HepG2 (cell line): ENCODE measurements at regions not wholly inside any gene's neighbourhood (a gene's known extent, or its start where the extent isn't known, plus 50 kb on each side); places are given as distances from the start of the nearest gene placed in this dataset.

ENCODE experiments used
- ATAC-seq: fragments of 200-7000 bp; cut with Tn5 transposase; 3 replicates; pipeline ENCODE4 v1.9.1; 2020; ENCODE audit warnings: mild to moderate bottlenecking, moderate library complexity
- BruUV-seq: library from RNA; stranded (reverse); fragments of 400-500 nt; replicated peaks from 2 replicates; lab custom pipeline; 2021; lab: Mats Ljungman, UMichigan
- CTCF ChIA-PET: fragments of 300-600 bp; formaldehyde crosslinking; extraction: SDS; loops from one replicate; lab custom pipeline; 2021; ENCODE audit warnings: low total read pairs, inconsistent platforms, low intra/inter-chr PET ratio; lab: Yijun Ruan, JAX
- POLR2A ChIA-PET: fragments of 350-600 bp; sonication (Branson Sonifier 250); formaldehyde crosslinking; loops from one replicate; lab custom pipeline; 2020; ENCODE audit warnings: antibody characterized with exemption, inconsistent platforms; lab: Yijun Ruan, JAX
- DNase-seq: peaks from one replicate; pipeline ENCODE4 v3.0.0-alpha.2; 2015; ENCODE audit warnings: low spot score
- FAIRE-seq: peaks from 3 replicates; lab custom pipeline; 2011; peaks lifted over from hg19 to GRCh38; lab: Jason Lieb, UNC
- H2AFZ ChIP-seq: one replicate; pipeline ENCODE4 v1.6.1; 2011; ENCODE audit warnings: low read length, inconsistent platforms
- H3K27ac ChIP-seq: fragments of 300-600 bp; 3 replicates; pipeline ENCODE4 v1.8.0; 2011; ENCODE audit warnings: mixed run types, mild to moderate bottlenecking, mixed read lengths, low read length, inconsistent platforms; ENCODE audit not compliant: insufficient read depth; ENCODE audit errors: extremely low read length
- H3K27me3 ChIP-seq, 2 experiments: fragments of 200-600 bp in 1 of 2; 2 replicates in 1 of 2; 3 replicates in 1 of 2; pipeline versions ENCODE4 v1.6.0 to v1.8.0; 2011; ENCODE audit warnings: low read length in 2 of 2, mild to moderate bottlenecking in 2 of 2, moderate library complexity in 2 of 2, inconsistent platforms in 1 of 2; ENCODE audit not compliant: insufficient read depth in 2 of 2, control insufficient read depth in 1 of 2
- H3K36me3 ChIP-seq, 2 experiments: fragments of 200-600 bp in 1 of 2; replicated peaks in 1 of 2; 2 replicates in 1 of 2; 3 replicates in 1 of 2; pipeline versions ENCODE4 v1.5.1 to v1.8.0; 2011; ENCODE audit warnings: low read length in 2 of 2, inconsistent platforms in 1 of 2; ENCODE audit not compliant: insufficient read depth in 2 of 2, control insufficient read depth in 1 of 2
- H3K4me1 ChIP-seq: 2 replicates; pipeline ENCODE4 v1.5.1; 2012; ENCODE audit warnings: low read length, inconsistent platforms; ENCODE audit not compliant: insufficient read depth
- H3K4me2 ChIP-seq: 2 replicates; pipeline ENCODE4 v1.6.0; 2011; ENCODE audit warnings: low read depth, low read length, inconsistent platforms
- H3K4me3 ChIP-seq, 3 experiments: fragments of 200-600 bp in 1 of 3; sonication (generic), shearing (Covaris generic) in 1 of 3; replicated peaks in 1 of 3; 2 replicates each; pipeline ENCODE4 v1.5.1; 2011 to 2016; ENCODE audit warnings: low read length in 3 of 3, inconsistent platforms in 2 of 3, low read depth in 2 of 3, mild to moderate bottlenecking in 2 of 3, control low read depth in 1 of 3, mixed read lengths in 1 of 3; ENCODE audit not compliant: insufficient read depth in 1 of 3
- H3K79me2 ChIP-seq: one replicate; pipeline ENCODE4 v1.6.1; 2011; ENCODE audit warnings: low read length, inconsistent platforms; ENCODE audit not compliant: insufficient read depth
- H3K9ac ChIP-seq: 2 replicates; pipeline ENCODE4 v1.6.0; 2011; ENCODE audit warnings: mild to moderate bottlenecking, low read depth, low read length, inconsistent platforms; ENCODE audit not compliant: insufficient read depth
- H3K9me3 ChIP-seq: 2 replicates; pipeline ENCODE4 v1.5.1; 2012; ENCODE audit warnings: mild to moderate bottlenecking, low read length
- H4K20me1 ChIP-seq: 2 replicates; pipeline ENCODE4 v1.6.0; 2011; ENCODE audit warnings: inconsistent platforms, mild to moderate bottlenecking, low read length, moderate library complexity; ENCODE audit not compliant: insufficient read depth
- ETV6 ChIP-seq: sonication (generic); formaldehyde crosslinking; conservative IDR thresholded peaks from 2 replicates; pipeline ENCODE4 v1.4.0; 2020; ENCODE audit warnings: missing genetic modification reagents
- MAFF ChIP-seq: IDR thresholded peaks from 2 replicates; pipeline ENCODE4 v1.6.1; 2011; ENCODE audit warnings: low read depth, low read length, improper control_type of control experiment
- NR2F6 ChIP-seq, 2 experiments: IDR thresholded peaks; 2 replicates each; pipeline ENCODE4 v1.6.1; 2016; ENCODE audit warnings: antibody characterized with exemption in 1 of 2, mild to moderate bottlenecking in 1 of 2
- RAD21 ChIP-seq: fragments of 450-650 bp; formaldehyde crosslinking; IDR thresholded peaks from 2 replicates; pipeline ENCODE4 v1.5.0; 2020; ENCODE audit warnings: mild to moderate bottlenecking
- TBP ChIP-seq: sonication (generic); formaldehyde crosslinking; IDR thresholded peaks from 2 replicates; pipeline ENCODE4 v1.5.0; 2020; ENCODE audit warnings: missing genetic modification reagents
- YEATS4 ChIP-seq: sonication (generic); formaldehyde crosslinking; IDR thresholded peaks from 2 replicates; pipeline ENCODE4 v1.4.0; 2020; ENCODE audit warnings: missing genetic modification reagents, borderline replicate concordance
- ZNF317 ChIP-seq: sonication (generic); formaldehyde crosslinking; IDR thresholded peaks from 2 replicates; pipeline ENCODE4 v1.5.0; 2020; ENCODE audit warnings: mild to moderate bottlenecking, missing genetic modification reagents
- ZNF839 ChIP-seq: sonication (generic); formaldehyde crosslinking; IDR thresholded peaks from 2 replicates; pipeline ENCODE4 v1.4.0; 2020; ENCODE audit warnings: missing genetic modification reagents, mild to moderate bottlenecking, borderline replicate concordance
- WGBS: methylation state at CpG from one replicate; pipeline ENCODE4 v1.1.6; 2017; ENCODE audit warnings: low lambda C conversion rate; 5-methylcytosine and 5-hydroxymethylcytosine counted together
- in situ Hi-C: cut with HindIII; loops from 2 replicates; pipeline ENCODE4 v1.10.0; 2017; ENCODE audit warnings: low pct_unique_long_range_greater_than_20kb; ENCODE audit not compliant: extremely low pct_ligation_motif_present
- intact Hi-C: fragments of 100-400 bp; cut with micrococcal nuclease; formaldehyde crosslinking; loops from one replicate; pipeline ENCODE4 v1.10.0; 2022; ENCODE audit not compliant: unreplicated experiment
- TF ChIP-seq, protein P1 (sequence below): IDR thresholded peaks from 2 replicates; pipeline ENCODE4 v1.6.1; 2016; ENCODE audit warnings: mild to moderate bottlenecking, missing biosample characterization, missing genetic modification reagents
- TF ChIP-seq, protein P2 (sequence below): IDR thresholded peaks from 2 replicates; pipeline ENCODE4 v1.6.1; 2016; ENCODE audit warnings: low read depth, borderline replicate concordance
- TF ChIP-seq, protein P3 (sequence below): sonication (generic); formaldehyde crosslinking; IDR thresholded peaks from 2 replicates; pipeline ENCODE4 v1.8.0; 2022; ENCODE audit warnings: missing genetic modification reagents, low read depth, mild to moderate bottlenecking, borderline replicate concordance
- TF ChIP-seq, protein P4 (sequence below): sonication (generic); formaldehyde crosslinking; IDR thresholded peaks from 2 replicates; pipeline ENCODE4 v1.4.0; 2020; ENCODE audit warnings: missing genetic modification reagents
- TF ChIP-seq, protein P5 (sequence below): IDR thresholded peaks from 2 replicates; pipeline ENCODE4 v1.4.0; 2020; ENCODE audit warnings: mild to moderate bottlenecking, missing genetic modification reagents

DNA sequence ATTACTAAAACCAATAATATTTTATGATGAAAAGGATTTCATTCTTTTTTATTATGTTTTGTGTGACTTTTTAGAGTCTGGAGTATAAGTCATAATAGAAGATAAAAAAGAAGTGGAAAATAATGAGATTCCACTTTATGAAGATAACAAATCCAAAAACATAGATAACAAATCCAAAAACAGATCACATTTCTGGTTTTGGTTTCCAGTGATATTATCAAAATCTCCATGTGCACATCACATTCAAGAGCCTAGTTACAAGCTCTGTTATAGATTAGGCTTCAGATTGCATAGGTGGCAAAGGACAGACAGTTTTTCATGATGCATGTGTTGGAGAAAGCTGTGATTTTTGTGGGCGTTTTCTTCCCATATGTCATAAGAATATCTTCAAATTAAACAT, 648.2 kb downstream of the STK39 start:
- in situ Hi-C loops, result no loop called here
- Histone ChIP-seq H3K4me2 (no peak overlapping the region), H3K79me2 (no peaks in the 10 kb centered on the region), H3K4me3 (no peak overlapping the region), H3K27ac (no peak overlapping the region), H3K9ac (no peak overlapping the region), H3K36me3 (no peaks in the 10 kb centered on the region), H3K4me1 (no peaks in the 10 kb centered on the region), H2AFZ (no peak overlapping the region), H3K27me3 (no peaks in the 10 kb centered on the region), H4K20me1 (no peaks in the 10 kb centered on the region), H3K9me3 (no peaks in the 10 kb centered on the region)
- FAIRE-seq (no peak), DNase-seq (no peak), ATAC-seq (no peak)
- intact Hi-C loops, result no loop called here
- ChIA-PET POLR2A (no interaction called here), CTCF (no interaction called here)
- TF ChIP-seq NR2F6 (IDR thresholded peaks at IDR 0.05) (no peak), NR2F6 (CRISPR knock-in tag; IDR thresholded peaks at IDR 0.05) (no peak), ZNF317 (no peak), ZNF839 (no peak), YEATS4 (CRISPR knock-in tag) (no peak), ETV6 (CRISPR knock-in tag) (no peak), TBP (CRISPR knock-in tag) (no peak), RAD21 (CRISPR knock-in tag) (no peak), MAFF (no peak)
- TF ChIP-seq, protein P1, sequence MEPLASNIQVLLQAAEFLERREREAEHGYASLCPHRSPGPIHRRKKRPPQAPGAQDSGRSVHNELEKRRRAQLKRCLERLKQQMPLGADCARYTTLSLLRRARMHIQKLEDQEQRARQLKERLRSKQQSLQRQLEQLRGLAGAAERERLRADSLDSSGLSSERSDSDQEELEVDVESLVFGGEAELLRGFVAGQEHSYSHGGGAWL (CRISPR knock-in tag), result no peak
- TF ChIP-seq, protein P2, sequence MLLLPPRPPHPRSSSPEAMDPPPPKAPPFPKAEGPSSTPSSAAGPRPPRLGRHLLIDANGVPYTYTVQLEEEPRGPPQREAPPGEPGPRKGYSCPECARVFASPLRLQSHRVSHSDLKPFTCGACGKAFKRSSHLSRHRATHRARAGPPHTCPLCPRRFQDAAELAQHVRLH (CRISPR knock-in tag), result no peak
- TF ChIP-seq, protein P3, sequence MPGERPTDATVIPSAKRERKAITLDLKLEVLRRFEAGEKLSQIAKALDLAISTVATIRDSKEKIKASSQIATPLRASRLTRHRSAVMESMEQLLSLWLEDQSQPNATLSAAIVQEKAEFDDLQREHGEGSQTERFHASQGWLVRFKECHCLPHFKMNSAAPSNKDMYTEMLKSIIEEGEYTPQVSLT (CRISPR knock-in tag), result no peak
- TF ChIP-seq, protein P4, sequence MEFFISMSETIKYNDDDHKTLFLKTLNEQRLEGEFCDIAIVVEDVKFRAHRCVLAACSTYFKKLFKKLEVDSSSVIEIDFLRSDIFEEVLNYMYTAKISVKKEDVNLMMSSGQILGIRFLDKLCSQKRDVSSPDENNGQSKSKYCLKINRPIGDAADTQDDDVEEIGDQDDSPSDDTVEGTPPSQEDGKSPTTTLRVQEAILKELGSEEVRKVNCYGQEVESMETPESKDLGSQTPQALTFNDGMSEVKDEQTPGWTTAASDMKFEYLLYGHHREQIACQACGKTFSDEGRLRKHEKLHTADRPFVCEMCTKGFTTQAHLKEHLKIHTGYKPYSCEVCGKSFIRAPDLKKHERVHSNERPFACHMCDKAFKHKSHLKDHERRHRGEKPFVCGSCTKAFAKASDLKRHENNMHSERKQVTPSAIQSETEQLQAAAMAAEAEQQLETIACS (CRISPR knock-in tag), result no peak
- TF ChIP-seq, protein P5, sequence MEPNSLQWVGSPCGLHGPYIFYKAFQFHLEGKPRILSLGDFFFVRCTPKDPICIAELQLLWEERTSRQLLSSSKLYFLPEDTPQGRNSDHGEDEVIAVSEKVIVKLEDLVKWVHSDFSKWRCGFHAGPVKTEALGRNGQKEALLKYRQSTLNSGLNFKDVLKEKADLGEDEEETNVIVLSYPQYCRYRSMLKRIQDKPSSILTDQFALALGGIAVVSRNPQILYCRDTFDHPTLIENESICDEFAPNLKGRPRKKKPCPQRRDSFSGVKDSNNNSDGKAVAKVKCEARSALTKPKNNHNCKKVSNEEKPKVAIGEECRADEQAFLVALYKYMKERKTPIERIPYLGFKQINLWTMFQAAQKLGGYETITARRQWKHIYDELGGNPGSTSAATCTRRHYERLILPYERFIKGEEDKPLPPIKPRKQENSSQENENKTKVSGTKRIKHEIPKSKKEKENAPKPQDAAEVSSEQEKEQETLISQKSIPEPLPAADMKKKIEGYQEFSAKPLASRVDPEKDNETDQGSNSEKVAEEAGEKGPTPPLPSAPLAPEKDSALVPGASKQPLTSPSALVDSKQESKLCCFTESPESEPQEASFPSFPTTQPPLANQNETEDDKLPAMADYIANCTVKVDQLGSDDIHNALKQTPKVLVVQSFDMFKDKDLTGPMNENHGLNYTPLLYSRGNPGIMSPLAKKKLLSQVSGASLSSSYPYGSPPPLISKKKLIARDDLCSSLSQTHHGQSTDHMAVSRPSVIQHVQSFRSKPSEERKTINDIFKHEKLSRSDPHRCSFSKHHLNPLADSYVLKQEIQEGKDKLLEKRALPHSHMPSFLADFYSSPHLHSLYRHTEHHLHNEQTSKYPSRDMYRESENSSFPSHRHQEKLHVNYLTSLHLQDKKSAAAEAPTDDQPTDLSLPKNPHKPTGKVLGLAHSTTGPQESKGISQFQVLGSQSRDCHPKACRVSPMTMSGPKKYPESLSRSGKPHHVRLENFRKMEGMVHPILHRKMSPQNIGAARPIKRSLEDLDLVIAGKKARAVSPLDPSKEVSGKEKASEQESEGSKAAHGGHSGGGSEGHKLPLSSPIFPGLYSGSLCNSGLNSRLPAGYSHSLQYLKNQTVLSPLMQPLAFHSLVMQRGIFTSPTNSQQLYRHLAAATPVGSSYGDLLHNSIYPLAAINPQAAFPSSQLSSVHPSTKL (CRISPR knock-in tag), result no peak
- WGBS, result 6% methylated on average over 1 of the region's 1 CpG
- no TSS peak for BruUV-seq
